Sigmoid colon (tissue), 4 donors: ENCODE measurements at regions not wholly inside any gene's neighbourhood (a gene's known extent, or its start where the extent isn't known, plus 50 kb on each side); places are given as distances from the start of the nearest gene placed in this dataset.

ENCODE experiments used
- CTCF ChIP-seq, 4 experiments: fragments of 450-650 bp in 3 of 4; fragments of 200-600 bp in 1 of 4; IDR thresholded peaks; one replicate each; pipeline ENCODE4 v1.5.1; 2016 to 2019; ENCODE audit warnings: antibody characterized with exemption in 4 of 4, mild to moderate bottlenecking in 3 of 4, moderate library complexity in 2 of 4
- EP300 ChIP-seq, 4 donors: sonication (generic); formaldehyde crosslinking; IDR thresholded peaks; one replicate each; pipeline ENCODE4 v1.6.1; 2017; ENCODE audit warnings: antibody characterized with exemption in 4 of 4
- POLR2A ChIP-seq, 2 donors: fragments of 450-650 bp; IDR thresholded peaks; one replicate each; pipeline ENCODE4 v1.6.1; 2016; ENCODE audit warnings: antibody characterized with exemption in 2 of 2, mild to moderate bottlenecking in 2 of 2, moderate library complexity in 2 of 2

- TF ChIP-seq EP300 (IDR thresholded peaks at IDR 0.05) (no peak), CTCF (IDR thresholded peaks at IDR 0.05) (no peak), POLR2A (IDR thresholded peaks at IDR 0.05) (no peak)
Observed at GRCh38 chr5:29614206-29614605, 1579.3 kb upstream of the CDH6 start.
